ENCODE measurements at regions not wholly inside any gene's neighbourhood (a gene's known extent, or its start where the extent isn't known, plus 50 kb on each side); places are given as distances from the start of the nearest gene placed in this dataset.

GRCh38 chr15:47824147-47824546 lies 106.8 kb downstream of the SEMA6D start:
- DNase-seq, result no peak

- DNase-seq, result no peak
Measured at GRCh38 chr15:47829667-47830066, 112.4 kb downstream of the SEMA6D start.

DNA sequence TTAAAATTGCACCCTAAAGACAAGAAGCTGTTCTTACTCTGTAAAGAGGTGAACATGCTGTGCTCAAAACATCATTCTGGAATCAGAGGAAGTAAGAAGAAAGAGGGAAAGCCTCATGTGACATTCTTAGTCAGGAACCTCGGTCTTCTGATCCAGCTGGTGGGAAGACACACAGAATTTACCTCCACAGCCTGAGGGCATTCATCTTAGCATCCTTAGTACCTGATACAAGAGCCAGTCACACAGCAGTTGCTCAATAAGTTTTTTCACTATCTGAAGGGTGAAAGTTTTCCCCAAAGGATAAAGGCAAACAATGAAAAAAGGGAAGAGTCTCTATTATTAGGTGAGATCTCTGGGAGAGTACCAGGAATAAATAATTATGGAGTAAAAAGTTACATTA lies 116.8 kb downstream of the SEMA6D start:
- no peak for DNase-seq

DNA sequence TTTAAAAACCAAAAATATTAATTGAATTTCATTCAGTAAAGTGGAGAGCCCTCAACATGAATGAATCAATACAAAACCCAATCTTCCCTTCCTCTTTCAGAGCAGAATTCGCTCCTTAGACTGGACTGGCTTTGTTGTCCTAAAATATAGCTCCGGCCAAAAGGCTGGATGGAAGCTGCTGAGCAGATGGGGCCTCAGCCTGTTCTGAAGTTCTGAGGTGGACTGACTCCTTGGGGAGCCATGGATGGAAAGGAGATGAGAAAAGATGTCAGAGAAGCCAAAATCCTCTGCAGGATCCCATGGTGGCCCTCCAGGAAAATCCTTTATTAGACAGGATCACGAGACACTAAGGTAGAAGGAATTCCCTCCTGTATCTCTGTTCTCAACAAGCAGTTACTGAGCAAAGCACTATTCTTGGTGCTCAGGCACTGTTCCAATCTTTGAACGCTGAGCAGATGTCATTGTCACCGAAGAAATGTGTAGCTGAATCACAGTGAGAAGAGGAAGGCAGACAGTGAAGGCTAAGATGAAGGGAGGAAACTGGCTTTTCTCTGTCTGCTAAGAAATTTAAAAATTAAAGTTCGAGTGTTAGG lies 122.0 kb downstream of the SEMA6D start:
- no peak for DNase-seq

GRCh38 chr15:47843124-47843663 lies 125.9 kb downstream of the SEMA6D start:
- no peak for DNase-seq

- DNase-seq, result no peak
Measured at GRCh38 chr15:47844437-47844836, 127.1 kb downstream of the SEMA6D start.

DNA sequence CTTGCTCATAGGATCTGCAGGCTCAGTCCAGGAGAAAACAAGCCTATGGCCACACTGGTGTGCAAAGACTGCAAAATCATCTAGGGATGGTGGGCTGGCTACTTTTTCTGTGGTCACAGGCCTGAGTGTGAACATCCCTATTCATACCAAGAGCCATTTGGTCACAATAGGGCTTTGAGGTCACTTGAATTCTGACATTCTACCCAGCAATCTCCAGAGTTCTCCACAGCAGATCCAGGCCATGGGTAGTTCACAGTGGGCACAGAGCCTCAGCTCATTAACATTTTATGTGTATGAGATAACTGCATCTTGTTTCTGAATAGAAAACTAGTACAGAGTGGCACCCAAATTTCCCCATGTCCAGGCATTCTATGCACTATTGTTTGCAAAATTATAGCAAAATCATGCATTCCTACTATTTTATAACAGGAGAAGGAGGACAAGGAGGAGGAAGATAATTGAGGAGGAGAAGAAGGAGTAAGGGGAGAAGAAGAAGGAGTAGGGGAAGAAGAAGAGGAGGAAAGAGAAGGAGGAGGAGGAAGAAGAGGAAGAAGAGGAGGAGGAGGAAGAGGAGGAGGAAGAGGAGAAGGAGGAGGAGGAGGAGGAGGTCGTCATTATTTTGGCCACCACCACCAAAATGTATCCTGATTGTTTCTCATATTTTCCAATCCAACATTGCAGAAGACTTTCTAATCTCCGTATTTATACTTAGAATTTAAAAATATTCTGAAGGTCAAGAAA lies 129.0 kb downstream of the SEMA6D start:
- no peak for DNase-seq

DNA sequence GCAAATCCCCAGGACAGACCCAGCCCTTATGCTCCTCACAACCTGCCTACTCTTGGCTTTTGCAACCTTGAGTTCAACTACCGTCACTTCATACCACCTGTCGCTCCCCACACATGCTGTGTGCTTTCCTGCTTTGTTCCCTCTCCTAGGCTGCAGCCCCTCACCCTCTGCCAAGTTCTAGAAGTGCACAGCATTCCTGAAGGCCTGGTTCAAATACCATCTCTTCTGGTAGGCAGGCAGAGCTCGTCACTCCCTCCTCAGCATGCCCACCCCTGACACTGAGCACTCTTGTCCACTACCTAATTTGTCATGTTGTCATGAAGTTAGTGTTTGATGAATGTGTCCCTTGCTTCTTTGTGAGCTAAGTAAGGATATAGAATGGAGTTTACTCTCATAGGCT lies 129.6 kb downstream of the SEMA6D start:
- no peak for DNase-seq

DNA sequence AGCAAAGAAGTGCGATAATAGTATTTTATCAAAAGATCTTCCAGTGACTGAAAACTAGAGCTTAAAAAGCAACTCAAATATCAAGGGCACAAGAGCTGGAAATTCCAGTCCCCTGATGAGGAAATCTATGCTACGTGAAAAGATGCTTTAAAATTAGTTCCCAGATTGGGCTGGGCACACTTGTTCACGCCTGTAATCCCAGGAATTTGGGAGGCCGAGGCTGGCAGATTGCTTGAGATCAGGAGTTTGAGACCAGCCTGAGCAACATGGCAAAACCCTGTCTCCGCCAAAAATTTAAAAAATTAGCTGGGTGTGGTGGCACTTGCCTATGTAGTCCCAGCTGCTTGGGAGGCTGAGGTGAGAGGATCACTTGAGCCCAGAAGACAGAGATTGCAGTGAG lies 138.8 kb downstream of the SEMA6D start:
- DNase-seq, result no peak

GRCh38 chr15:47857014-47857775 lies 139.9 kb downstream of the SEMA6D start:
- no peak for DNase-seq

- no peak for DNase-seq
Measured at GRCh38 chr15:47857776-47858167, 140.5 kb downstream of the SEMA6D start.

DNA sequence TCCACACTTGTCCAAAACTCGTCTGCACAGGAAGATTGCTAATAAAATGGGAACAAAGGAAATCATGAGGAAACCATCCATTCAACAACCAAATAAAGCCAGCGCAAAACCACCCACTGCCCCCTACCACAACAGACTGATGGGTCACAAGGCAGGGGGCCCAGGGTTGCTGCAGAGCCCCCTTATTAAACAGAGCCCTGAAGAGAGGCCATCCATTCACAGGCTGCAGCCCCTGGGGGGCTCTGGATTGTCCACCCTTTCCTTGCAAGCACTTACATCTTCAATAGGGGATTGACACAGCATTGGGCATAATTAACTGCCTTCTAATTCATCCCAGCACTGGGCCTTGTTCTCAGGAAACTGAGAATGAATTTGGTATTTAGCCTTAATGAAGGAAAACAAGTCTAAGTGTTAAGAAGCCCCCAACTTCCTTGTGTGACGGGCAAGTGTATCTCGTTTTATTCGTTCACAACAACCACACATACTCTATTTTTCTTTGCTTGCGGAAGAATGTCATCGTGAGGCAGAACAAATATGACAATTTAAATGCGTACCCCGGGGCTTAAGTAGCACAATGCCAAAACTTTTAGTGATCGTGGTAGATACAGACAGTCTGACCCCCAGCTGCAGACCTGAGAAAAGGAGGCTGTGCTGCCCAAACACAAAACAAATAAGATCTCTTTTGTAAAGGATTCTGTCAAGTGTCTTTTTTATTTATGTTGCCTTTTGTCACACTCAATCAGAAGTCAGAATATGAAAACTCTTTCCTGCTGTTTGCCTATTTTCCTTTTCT lies 144.0 kb downstream of the SEMA6D start:
- DNase-seq, result no peak

DNA sequence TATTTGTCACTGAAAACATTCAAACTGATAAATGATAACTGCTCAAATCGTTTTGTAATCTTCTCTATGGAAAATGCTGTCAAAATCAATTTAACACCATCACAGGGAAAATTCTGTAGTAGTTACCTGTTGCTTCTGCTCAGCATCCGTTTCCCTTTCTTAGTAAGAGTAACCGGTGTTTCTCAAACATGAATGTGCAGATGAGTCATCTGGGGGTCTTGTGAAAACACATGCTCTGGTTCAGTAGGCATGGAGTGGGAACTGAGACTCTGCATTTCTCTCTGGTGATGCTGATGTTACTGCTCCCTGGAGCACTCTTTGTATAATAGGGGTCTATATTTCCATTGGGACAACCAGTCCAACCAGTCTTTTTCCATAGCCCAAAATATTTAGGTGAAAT lies 145.1 kb downstream of the SEMA6D start:
- DNase-seq, result no peak

DNA sequence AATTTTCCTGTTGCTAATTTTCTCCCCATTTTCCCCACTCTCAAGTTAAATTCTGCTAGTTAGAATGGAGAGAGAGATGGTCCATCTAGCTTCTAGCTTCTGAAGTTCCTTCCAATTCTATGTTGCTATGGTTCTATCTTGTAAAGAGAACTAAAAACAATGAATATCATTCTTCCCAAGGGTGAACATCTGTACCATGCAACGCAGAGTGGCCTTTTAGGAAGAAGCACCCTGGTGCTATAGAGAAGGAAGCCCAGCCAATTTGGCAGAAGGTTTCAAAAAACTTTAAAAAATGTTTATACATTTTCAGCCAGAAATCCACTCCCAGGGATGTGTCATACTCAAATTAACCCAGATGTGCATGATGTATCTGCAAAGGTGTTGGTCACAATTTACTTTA lies 149.1 kb downstream of the SEMA6D start:
- no peak for DNase-seq

DNA sequence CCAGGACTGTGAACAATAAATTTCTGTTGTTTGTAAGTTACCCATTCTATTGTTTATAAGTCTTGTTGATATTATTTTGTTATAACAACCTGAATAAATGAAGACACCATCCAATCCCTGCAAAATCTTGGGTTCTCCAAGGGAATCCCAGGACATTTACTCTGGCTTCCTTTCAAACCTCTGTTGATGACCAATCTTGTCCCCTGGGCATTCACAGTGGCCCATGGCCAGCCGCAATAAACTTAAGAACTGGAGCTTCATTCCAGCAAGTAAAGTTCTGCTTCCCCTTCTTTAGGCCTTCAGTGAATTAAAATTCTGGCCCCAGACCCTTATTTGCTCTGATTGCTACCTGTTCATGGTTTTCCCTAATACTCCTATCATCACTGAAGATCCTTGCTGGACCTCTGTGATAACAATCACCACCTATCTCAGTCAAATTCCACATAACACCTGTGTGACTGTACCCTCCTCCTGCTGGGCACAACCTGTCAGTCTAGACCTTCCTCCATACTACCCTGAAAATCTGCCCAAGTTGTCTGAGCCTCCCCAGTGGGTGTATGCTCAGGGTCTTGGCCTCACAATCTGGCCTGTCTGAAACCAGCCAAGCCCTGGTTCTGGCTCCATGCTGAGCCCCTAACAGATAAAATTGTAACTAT lies 153.1 kb downstream of the SEMA6D start:
- no peak for DNase-seq

GRCh38 chr15:47870956-47871625 lies 153.8 kb downstream of the SEMA6D start:
- DNase-seq, result no peak

DNA sequence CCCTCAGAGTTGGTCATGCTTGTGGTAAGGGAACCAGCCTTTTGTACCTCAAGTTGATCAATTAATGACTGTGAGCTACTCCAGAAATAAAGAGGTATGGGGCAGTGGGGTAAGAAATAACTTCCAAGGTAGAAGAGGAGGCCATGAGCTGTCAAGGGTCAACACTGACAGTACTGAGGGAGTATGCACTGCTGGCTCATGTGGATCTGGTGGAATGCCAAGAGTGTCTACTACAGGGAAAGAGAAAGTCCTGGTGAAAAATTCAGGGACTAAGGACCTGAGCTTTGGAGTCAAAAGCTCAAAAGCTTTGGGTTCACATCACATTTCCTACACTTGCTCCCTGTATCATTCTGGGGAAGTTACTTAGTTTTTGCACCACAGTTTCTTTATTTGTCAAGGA lies 154.9 kb downstream of the SEMA6D start:
- no peak for DNase-seq

DNA sequence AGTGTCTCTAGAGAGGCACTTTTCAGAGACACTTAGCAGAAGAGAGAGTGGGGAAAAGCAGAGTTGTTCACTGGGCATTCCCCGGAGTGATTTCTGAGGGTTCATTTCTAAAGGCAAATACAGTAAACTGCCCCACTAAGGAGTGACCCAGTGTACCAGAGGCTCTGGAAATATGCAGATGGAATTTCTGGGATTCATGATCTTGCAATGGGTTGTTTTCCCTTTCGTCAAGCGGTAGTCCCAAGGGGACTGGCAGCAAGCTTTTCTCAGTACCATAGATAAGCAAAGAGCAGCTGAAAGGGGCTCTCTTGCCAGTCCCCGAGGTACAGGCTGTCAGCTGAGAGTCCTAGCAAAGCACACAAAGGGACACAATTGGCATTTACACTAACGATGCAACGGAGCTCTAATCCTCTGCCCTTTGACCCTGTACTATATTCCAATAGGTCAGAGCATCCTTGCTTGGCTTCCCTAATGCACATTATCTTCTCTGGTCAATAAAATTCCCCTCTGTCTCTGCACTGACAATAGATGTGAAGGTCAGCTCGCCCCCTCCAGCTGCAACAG lies 155.6 kb downstream of the SEMA6D start:
- no peak for DNase-seq

DNA sequence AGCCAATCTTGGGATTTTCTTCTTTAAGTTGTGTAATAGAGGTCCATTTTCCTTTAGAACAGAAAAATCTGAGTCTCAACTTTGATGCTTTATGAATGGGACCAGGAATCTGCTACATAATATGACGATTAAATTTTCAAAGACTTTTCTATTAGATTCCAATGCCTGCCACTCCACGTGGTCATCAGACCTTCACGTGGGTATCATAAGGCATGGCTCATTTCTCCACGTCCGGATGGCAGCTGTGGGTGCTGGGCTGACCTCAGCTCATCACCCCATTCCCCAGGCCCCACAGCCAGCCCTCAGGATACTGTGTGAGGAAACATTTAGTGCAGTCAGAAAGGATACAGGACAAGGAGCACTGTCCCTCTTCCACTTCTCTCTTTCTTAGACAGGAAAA lies 159.7 kb downstream of the SEMA6D start:
- DNase-seq, result no peak

DNA sequence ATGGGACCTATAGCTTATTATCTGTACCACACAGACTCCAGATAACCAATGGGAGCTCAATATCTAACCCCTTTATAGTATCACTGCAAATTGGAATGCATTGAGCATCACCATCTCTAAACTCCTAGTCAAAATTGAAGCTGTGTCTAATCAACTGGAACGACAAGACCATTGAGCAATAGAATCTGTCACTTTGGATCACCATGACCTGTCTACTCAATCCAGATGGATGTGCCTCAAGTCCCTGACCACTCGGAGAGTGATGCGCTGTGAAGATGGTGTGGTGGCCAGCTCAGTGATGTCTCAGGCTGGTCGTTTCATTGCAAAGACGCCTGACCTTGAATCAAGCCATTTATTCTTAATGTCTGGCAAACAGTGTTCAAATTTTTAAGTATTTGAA lies 160.5 kb downstream of the SEMA6D start:
- DNase-seq, result no peak

DNA sequence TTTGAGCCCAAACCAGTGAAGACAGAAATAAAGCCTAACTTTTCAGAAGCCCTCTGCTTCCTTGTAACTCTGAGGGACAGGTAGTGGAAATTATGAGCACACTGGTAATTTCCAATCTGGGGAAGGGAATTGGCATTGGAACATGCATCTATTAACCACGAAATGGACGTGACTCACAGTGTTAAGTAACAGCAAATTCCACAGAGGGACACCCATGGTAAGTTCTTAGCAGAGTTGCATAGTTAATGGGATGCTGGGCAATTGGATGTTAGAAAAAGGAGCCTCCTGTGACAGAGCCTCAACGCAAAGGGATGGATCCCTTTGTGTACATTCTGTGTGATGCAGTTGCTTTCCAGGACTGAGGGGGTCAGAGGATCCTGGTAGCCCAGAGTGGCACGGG lies 168.6 kb downstream of the SEMA6D start:
- DNase-seq, result no peak
